HTR-8/SVneo (cell line): ENCODE measurements at regions not wholly inside any gene's neighbourhood (a gene's known extent, or its start where the extent isn't known, plus 50 kb on each side); places are given as distances from the start of the nearest gene placed in this dataset.
"Not testable (repeated sequence)": the region's sequence is repeated elsewhere in the genome, so short reads cannot be mapped to it uniquely, and the experiment has no call there.

ENCODE experiments used
- DNase-seq: peaks from one replicate; pipeline ENCODE4 v3.0.0; 2011; ENCODE audit warnings: low spot score, mixed read lengths; ENCODE audit not compliant: insufficient read length
- FAIRE-seq: peaks from 2 replicates; lab custom pipeline; 2011; peaks lifted over from hg19 to GRCh38; lab: Jason Lieb, UNC

GRCh38 chr7:114364151-114364550, 50.5 kb upstream of the FOXP2 start:
- DNase-seq (no peak), FAIRE-seq (no peak)

DNA sequence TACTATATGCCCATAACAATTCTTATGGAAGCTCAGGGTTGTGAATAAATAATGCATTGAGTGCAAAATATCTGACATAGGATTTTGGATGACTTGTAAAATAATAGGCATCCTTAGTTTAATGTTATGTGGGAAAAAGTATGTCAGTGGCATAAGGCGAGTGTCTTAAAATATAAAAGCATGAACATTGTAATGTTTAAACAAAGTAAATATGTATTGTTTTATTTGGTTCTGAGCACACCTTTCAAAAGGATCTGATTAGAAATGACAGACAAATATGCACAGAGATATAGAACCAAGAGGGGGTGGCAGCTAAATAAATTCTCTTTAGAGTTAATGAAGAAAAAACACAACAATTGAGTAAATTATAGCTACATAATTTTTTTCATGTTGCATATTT, 51.3 kb upstream of the FOXP2 start:
- DNase-seq, result no peak
- no peak for FAIRE-seq

DNA sequence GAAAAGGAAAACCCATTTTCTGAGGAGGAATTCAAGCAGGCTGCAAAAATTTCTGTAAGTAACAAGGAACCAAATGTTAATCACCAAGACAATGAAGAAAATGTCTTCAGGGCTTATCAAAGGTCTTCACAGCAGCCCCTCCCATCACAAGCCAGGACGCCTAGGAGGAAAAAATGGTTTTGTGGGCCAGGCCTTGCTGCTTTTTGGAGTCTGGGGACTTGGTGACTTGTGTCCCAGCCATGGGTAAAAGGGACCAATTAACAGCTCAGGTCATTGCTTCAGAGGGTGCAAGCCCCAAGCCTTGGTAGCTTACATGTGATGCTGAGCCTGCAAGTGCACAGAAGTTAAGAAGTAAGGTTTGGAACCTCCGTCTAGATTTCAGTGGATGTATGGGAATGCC, 55.7 kb upstream of the FOXP2 start:
- FAIRE-seq, result no peak
- no peak for DNase-seq

DNA sequence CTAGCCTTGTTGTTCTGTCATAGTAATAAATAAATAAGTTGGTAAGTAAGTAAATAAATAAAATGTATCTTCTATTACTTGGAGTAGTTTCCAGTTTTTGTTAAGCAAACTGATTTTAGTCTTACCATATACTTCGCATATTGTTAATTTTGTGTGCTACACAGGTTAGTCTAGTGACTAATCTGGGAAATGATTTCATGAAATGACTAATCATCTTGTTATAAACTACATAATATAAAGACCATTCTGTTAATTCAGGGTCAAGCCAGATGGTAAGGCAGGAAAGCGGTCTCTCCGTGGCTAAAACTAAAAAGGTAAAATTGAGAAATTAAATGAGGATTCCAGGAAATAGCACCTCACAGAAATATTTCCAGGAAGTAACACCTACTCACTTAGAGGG, 58.5 kb upstream of the FOXP2 start:
- FAIRE-seq (no peak), DNase-seq (no peak)

DNA sequence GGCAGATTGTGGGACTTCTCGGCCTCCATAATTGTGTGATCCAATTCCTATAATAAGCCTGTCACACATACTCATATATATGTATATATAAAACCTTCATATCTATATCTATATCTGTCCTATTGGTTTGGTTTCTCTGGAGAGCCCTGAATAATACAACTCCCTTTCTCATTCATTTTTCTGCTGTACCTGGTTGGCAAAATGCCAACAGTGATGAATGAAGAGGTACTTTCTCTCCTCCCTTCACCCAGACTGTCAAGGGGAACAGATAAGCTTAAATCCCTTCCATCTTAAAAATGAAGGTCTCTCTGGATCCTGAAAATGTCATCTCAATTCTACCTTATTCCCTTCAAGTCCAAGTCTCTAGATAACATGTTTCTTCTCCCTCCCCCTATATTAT, 60.3 kb upstream of the FOXP2 start:
- no peak for FAIRE-seq

GRCh38 chr7:114345494-114345893, 69.1 kb upstream of the FOXP2 start:
- no peak for FAIRE-seq

More for the DNA sequence above, 60.3 kb upstream of the FOXP2 start:
- DNase-seq, result no peak

GRCh38 chr7:114343949-114344708, 70.5 kb upstream of the FOXP2 start:
- no peak for DNase-seq
- no peak for FAIRE-seq

More at GRCh38 chr7:114345494-114345893, 69.1 kb upstream of the FOXP2 start:
- DNase-seq, result no peak

DNA sequence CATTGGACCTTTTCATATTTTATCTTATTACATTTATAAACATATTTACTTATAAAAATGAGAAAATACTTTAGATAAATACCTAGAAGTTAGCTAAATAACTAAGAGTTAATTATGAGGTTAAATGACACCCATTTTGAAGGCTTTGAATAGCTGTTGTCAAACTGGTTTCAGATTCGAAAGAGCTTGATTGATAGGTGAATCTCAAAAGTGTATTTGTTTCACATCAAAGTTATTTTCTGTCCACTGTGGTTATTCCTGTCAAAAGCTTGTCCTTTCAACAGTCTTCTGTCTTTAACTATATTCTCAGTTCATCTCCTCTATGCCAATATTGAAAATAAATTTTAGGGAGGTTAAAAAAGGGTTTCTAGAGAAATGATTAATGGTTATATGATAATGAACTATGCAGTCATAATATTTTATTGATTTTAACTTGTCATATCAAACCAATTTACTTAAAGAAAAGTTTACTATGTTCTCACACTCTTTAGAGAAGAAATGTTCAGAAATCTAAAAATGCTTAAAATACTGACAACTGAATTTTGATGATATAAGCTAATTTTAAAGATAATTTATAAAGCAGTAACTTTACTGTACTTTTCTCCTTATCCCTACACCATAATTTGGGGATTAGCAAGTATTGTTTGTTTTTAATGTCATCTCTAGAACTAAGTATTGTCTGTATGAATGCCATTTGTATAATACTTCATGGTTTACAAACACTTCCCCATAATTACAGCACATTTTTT, 72.0 kb upstream of the FOXP2 start:
- DNase-seq, result no peak
- FAIRE-seq, result no peak

DNA sequence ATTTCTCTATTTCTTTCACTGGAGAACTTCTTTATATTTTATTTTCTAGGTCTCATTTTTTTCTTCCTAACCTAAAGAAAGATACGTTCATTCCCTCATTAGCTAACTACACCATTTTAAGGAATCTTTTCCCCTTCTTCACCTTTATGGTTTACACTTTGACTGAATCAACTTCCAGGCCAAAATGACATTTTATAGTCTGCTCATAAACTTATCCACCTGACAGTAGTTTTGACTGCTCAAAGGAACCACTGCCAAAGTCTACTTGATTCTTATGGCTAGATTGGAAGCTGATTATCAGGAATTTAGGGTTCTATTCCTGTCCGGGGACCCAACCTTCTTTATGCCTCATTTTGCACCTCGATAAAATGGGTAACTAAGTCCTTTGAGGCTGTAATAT, 73.0 kb upstream of the FOXP2 start:
- FAIRE-seq (no peak), DNase-seq (no peak)

GRCh38 chr7:114334989-114335388, 79.6 kb upstream of the FOXP2 start:
- FAIRE-seq (no peak), DNase-seq (no peak)

GRCh38 chr7:114329458-114329857, 85.2 kb upstream of the FOXP2 start:
- FAIRE-seq, DNase-seq: not testable (repeated sequence)

DNA sequence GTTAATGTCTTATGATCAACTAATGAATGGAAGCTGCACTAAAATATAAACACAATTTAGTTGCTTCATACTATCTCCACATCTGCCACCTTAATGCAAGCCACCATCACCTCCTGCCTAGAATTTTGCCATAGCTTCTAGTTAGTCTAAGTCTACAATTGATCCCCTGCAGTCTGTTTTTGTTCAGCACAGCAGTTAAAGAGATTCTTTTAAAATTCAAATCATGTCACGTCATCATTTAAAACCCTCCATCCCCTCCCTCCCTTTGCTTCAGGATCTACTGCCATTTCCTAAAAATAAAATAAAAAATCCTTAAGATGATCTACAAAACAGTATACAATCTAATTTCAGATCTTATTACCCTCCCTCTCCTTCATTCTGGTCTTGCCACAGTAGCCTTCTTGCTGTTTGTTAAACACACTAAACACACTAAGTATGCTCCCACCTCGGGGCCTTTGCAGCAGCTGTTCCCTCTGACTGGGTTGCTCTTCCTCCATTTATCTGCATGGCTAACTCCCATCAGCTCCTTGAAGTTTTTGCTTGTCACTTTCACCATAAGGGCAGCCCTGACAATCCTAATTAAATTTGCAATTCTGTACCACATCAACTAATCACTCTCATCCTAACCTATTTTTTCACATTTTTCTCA, 97.0 kb upstream of the FOXP2 start:
- no peak for DNase-seq
- FAIRE-seq, result no peak

DNA sequence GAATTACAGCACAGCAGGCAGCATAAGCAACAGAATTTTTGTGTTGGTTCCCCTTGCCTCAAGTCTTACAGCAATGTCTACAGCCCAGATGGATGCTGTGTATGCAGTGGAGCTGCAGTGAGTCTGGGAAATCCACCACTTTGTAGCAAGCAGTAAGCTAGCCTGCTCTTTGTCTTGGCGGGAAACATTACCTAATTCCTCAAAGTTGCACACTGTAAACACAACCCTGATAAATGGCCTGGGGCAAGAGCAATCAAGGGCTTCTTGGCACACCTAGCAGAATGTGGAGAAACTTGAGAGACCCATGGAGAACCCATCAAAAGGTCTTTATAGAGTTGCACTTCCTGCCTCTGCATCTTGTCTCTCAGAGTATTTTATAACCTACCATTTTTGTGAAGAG, 102.0 kb upstream of the FOXP2 start:
- DNase-seq, result no peak
- FAIRE-seq, result no peak

GRCh38 chr7:114310345-114311110, 104.1 kb upstream of the FOXP2 start:
- no peak for FAIRE-seq
- no peak for DNase-seq

GRCh38 chr7:114309729-114310128, 104.9 kb upstream of the FOXP2 start:
- no peak for DNase-seq
- FAIRE-seq, result no peak

- FAIRE-seq (no peak), DNase-seq (no peak)
Measured at GRCh38 chr7:114303301-114303700, 111.3 kb upstream of the FOXP2 start.

DNA sequence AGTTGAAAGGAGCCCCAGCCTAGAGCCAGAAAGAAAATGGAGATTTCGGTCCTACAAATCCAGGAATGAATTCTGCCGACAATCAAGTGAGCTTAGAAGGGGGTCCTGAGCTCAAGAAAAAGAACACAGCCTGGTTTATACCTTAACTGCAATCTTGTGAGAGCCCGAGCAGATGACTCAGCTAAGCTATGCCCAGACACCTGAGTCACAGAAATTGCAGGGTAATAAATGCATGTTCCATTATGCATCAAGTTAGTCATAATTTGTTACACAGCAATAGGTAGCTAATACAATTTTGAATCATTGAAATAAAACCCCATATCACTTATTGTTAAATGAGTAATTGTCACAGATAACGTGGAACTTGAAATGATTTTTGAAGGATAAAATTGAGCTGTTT, 111.8 kb upstream of the FOXP2 start:
- FAIRE-seq, result no peak
- no peak for DNase-seq

DNA sequence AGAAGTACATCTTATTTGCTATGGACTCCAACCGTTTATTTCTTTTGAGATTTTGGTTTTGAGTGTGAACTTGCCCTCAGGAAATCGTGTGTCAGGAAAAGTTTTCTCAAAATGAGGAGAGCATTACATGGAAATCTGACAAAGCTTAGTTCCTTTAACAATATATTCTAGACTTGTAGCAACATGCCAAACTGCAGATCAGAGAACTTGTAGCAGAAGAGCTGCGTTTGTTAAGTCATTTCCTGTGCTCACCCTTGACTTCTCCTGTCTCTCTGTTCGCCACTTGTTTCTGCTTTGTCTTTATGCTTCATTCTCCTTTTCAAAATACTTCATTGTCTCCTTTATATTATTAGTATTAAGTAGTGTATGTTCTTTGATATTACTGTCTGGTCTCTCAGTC, 116.6 kb upstream of the FOXP2 start:
- no peak for FAIRE-seq
- DNase-seq, result no peak

DNA sequence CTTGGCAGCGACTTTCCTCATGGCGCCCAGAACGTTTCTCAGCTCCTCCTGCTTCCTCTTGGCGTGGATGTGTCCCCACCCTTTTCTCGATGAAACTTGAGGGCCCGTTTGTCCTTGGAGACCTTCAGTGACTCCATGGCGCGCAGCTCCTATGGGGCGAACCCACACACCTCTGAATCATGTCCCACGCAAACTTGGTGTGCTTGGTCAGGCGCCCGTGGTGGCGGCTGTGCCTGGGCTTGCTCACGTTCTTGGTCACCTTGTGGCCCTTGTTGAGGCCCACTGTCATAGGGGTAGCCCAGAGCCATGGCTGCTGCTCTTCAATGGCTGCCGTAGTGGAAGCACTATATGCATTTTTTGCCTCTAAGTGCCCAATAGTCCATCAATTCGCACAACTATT, 117.5 kb upstream of the FOXP2 start:
- DNase-seq (no peak), FAIRE-seq (no peak)

GRCh38 chr7:114295522-114295921, 119.1 kb upstream of the FOXP2 start:
- DNase-seq (no peak), FAIRE-seq (no peak)
